ENCODE measurements at regions not wholly inside any gene's neighbourhood (a gene's known extent, or its start where the extent isn't known, plus 50 kb on each side); places are given as distances from the start of the nearest gene placed in this dataset.
A peak's percentile ranks its signal among the peaks of the same experiment; 100 is the strongest.

DNA sequence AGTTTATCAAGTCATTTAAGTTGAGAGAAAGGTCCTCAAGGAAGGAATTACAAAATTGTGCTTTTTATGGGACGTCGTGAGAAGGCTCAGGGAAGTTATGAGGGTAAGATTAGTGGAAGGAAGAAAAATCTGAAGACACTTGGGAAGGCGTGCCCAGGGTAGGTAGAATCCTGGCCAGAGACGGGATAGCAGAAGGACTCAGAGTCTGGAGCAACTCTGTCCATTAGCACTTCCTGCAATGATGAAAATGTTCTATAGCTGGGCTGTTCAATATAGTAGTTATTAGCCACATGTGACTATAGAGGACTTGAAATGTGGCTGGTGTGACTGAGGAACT is 271.0 kb upstream of the ZPLD1 start:
- no peak overlapping the region for H3K4me3 ChIP-seq (replicated peaks in 1 of 3; ENCODE audit: insufficient read depth in 1 of 3, low read depth in 1 of 3, low read length in 3 of 3)
- no peaks in the 10 kb centered on the region for H4K20me1 ChIP-seq (replicated peaks; ENCODE audit: control insufficient read depth, extremely low read depth, insufficient read depth, low read length)
- dilution Hi-C loops (cut with MboI; ENCODE audit: extremely low pct_ligation_motif_present, low sequenced_read_pairs) (loop anchor here (25.0 kb wide), 1 partner anchor 301 kb away; no protein-coding TSS in a partner anchor), intact Hi-C loops (cut with micrococcal nuclease) (loop anchor here (1.0 to 2.0 kb wide), 9 partner anchors 11 to 477 kb away; partner anchors contain the start of genes NFKBIZ and RPL24)
- no peak overlapping the region for H2AFZ ChIP-seq (ENCODE audit: low read depth, low read length)
- no peaks in the 10 kb centered on the region for H3K9me1 ChIP-seq (replicated peaks; ENCODE audit: control insufficient read depth, extremely low read depth, insufficient read depth, low read length)
- ChIA-PET CTCF (interaction anchor here (2.1 to 2.4 kb wide), 2 partner anchors 17 to 62 kb away, joined by 12 to 14 read pairs; no protein-coding TSS in a partner anchor), POLR2A (no interaction called here)
- H3K9me3 ChIP-seq (replicated peaks; ENCODE audit: control insufficient read depth, insufficient read depth, low read length): no peaks in the 10 kb centered on the region
- BruUV-seq (replicated peaks): TSS peak; percentile 98
- peak overlapping the region; percentile 56 for H3K9ac ChIP-seq (replicated peaks; ENCODE audit: extremely low read depth, insufficient read depth, low read length)
- peak overlapping the region; percentile 94 for H3K27ac ChIP-seq (ENCODE audit: insufficient read depth, low read depth, low read length)
- TF ChIP-seq EZH2 (IDR thresholded peaks at IDR 0.05; ENCODE audit: borderline replicate concordance, low read depth, low read length, severe bottlenecking) (no peak), JUN (IDR thresholded peaks at IDR 0.05; ENCODE audit: borderline replicate concordance, insufficient read depth, insufficient read length, low read depth) (no peak), POLR2AphosphoS5 (IDR thresholded peaks at IDR 0.05; ENCODE audit: insufficient read depth, low read depth, low read length) (no peak), POLR2A (IDR thresholded peaks at IDR 0.05; ENCODE audit: low read depth, low read length) (no peak), MAX (IDR thresholded peaks at IDR 0.05; ENCODE audit: insufficient read depth, insufficient read length) (no peak), MYC (IDR thresholded peaks at IDR 0.05; ENCODE audit: low read depth, low read length) (no peak), GATA2 (IDR thresholded peaks at IDR 0.05; ENCODE audit: insufficient read depth, insufficient read length, low read depth, low read length) (no peak), FOS (IDR thresholded peaks at IDR 0.05; ENCODE audit: borderline replicate concordance, insufficient read depth, low read length) (no peak)
- TF ChIP-seq, protein P1, sequence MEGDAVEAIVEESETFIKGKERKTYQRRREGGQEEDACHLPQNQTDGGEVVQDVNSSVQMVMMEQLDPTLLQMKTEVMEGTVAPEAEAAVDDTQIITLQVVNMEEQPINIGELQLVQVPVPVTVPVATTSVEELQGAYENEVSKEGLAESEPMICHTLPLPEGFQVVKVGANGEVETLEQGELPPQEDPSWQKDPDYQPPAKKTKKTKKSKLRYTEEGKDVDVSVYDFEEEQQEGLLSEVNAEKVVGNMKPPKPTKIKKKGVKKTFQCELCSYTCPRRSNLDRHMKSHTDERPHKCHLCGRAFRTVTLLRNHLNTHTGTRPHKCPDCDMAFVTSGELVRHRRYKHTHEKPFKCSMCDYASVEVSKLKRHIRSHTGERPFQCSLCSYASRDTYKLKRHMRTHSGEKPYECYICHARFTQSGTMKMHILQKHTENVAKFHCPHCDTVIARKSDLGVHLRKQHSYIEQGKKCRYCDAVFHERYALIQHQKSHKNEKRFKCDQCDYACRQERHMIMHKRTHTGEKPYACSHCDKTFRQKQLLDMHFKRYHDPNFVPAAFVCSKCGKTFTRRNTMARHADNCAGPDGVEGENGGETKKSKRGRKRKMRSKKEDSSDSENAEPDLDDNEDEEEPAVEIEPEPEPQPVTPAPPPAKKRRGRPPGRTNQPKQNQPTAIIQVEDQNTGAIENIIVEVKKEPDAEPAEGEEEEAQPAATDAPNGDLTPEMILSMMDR (IDR thresholded peaks at IDR 0.05; ENCODE audit: extremely low read depth in 1 of 2, insufficient read depth in 1 of 2, low read depth in 1 of 2, low read length in 2 of 2): no peak
- FAIRE-seq: no peak
- peak overlapping the region; percentile 14 for H3K4me2 ChIP-seq (ENCODE audit: insufficient read depth, low read length)
- no peaks in the 10 kb centered on the region for H3K36me3 ChIP-seq (ENCODE audit: control insufficient read depth in 2 of 2, extremely low read depth in 1 of 2, insufficient read depth in 2 of 2, low read length in 2 of 2)
- no peaks in the 10 kb centered on the region for H3K79me2 ChIP-seq (ENCODE audit: control insufficient read depth, insufficient read depth, low read length)
- DNase-seq (ENCODE audit: low read depth, low spot score): no peak
- no peaks in the 10 kb centered on the region for H3K27me3 ChIP-seq (ENCODE audit: control insufficient read depth in 2 of 2, insufficient read depth in 2 of 2, low read length in 2 of 2)
- H3K4me1 ChIP-seq (ENCODE audit: control insufficient read depth, extremely low read depth, insufficient read depth, low read length): peaks cover 23% of the 10 kb centered on the region
